HuH-7.5 (cell line): ENCODE measurements at regions not wholly inside any gene's neighbourhood (a gene's known extent, or its start where the extent isn't known, plus 50 kb on each side); places are given as distances from the start of the nearest gene placed in this dataset.

Experiments
- DNase-seq: peaks from one replicate; pipeline ENCODE4 v3.0.0; 2011; ENCODE audit warnings: low spot score

DNA sequence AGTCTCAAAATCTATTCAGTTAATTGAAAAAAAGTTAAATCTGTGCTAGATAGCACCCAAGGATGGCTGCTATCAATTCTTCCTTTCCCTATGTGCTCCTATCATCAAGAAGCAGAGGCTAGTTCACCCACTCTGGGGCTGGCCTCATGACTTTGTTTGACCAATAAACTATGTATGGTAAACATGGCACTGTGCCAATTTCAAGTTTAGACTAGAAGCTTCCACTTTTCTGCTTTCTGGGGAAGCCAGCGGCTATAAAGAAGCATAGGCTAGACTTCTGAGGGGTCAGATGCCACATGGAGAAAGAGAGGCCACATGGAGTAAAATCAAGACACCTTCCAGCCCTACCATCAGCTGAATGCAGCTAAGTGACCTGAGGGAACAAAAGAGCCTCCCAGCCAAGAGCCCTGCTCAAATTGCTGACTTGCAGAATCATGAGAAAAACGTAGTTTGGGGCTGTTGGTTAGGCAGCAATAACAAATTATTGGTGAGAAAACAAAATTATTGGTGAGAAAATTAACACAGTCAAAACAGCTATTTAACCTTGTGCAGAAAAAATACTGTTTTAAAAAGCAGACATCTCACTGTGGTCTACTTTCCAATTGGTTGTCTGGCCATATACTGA, 86.5 kb upstream of the SLC14A2 start:
- DNase-seq: no peak

DNA sequence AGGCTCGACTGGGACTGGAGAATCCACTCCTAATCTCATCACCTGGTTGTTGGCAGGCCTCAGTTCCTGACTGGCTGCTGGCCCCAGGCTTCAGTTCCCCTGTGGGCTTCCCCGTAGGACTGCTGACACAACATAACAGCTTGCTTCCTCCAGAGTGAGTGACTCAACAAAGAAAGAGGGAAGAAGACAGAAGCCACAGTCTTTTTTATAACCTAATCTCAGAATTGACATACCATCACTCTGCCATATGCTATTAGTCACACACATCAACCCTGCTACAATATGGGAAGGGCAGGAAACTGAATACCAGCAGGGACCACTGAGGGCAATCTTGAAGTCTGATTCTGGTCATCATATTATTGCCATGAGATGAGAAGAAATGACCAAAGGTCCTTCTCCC, 76.8 kb upstream of the SLC14A2 start:
- no peak for DNase-seq

GRCh38 chr18:45539491-45539891, 75.8 kb upstream of the SLC14A2 start:
- DNase-seq: no peak

DNA sequence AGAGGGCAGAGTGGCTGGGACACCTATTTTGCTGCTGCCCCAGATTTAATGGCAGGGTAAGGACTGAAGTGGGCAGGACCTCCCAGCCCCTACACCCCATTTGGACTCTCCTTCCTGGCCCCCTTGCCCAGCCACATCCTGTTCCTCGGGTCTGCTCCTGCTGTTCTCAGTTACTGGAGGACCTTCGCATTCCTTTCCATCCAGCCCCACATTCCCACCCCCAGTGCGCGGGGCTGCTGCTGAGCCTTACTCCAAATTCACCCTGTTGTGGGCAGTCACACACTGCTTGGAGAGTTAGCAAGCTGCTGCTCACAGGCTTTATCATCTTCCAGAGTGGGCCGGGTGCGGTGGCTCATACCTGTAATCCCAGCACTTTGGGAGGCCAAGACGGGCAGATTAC, 75.2 kb upstream of the SLC14A2 start:
- no peak for DNase-seq

DNA sequence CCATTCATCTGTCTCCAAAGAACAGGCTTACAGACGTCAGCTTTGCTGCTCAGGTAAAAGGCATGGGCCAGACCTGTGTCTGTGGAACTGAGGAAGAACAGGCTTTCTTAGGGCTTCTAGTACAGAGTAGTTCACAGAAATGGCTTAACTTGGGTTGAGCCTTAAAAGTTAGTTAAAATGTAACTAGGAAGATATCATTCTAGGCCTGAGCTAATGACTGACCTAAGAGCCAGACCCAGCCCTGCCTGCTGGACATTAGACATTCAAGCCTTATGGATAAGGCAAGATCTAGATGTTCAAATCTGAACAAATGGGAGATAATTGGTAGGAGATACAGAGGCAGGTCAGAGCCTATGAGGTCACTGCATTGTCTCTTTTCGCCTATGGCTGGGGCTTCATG, 73.9 kb upstream of the SLC14A2 start:
- peak; percentile 8 for DNase-seq

DNA sequence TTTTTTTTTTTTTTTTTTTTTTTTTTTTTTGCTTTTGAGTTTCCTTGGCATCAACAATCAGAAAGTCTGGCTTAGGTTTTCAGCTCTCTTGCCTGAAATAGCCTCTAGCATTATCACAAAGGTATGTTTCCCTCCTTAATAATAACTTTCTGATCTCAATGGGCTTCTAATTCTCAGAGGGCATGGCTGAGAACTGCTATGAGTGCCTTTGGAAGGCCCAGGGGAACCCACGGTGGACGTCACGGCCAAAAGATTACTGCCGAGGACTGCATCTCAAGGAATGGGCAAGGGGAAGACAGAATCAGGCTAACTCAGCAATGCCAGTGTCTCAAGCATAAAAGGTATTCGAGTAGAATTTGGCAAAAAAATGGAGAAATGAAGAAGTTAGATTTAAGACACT, 73.2 kb upstream of the SLC14A2 start:
- no peak for DNase-seq

DNA sequence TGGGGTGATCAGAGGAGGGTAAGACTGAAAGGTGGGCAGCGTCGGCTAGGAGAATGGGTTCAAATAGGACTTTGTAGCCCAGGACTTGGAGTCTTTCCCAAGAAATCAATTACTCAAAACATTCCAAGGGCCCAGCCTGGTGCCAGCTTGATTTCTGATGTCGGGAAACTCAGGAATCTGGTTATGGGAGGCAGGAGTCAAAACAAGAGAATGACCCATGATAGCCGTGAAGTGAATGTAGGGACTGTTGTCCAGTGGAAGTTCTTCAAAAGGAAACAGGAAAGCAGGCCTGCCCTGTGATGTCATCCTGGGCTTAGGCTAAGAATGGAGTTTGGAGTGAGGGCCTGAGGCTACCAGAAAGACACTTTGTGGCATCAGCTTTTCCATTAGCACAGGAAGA, 67.4 kb upstream of the SLC14A2 start:
- no peak for DNase-seq

DNA sequence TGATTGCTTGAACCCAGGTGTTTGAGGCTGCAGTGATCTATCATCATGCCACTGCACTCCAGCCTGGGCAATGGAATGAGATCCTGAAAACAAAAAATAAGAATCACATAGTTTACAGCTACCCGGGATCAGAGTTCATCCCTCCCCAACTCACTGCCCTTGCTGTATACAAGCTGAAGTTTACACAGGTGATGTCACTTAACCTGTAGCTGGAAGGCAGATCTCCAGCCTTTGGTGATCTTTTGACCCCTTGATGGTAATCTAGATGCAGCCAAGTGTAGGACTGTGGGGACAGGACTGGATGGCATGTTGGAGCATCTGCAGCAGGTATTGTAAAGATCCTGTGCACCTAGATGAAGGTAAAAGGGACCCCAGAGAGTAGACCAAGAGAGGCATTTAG, 66.7 kb upstream of the SLC14A2 start:
- DNase-seq: peak; percentile 42

- DNase-seq: no peak
These were observed 66.0 kb upstream of the SLC14A2 start for GRCh38 chr18:45549290-45549689.

DNA sequence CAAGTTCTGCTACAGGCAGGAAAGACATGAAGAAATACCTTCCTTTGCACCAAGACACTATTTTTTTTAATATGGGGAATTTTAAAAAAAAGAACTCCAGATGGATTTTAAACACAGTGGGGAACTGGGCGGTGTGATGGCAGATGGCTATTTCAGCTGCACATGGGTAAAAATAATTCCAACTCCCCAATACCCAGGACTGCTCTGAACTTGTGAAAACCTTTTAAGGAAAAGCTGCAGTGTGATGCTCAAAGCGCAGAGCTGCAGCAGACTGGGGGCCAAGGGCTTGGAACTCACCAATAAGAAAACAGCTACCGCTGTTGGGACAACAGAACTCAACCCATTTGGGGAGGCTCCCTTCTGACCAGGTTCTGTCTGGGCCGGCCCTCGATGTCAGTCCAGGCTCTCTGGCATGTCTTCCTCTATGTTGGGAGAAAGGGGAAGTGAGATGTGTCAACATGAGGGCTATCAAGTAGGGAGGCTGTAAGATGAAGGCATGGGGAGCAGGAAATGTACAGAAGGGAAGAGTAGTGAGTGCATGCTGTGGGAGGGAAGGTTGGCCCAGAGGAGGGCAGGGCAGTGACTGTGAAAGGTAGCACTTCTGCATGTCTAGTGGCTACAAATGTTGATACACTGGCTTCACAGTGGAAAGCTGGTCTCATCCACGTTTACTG, 64.0 kb upstream of the SLC14A2 start:
- no peak for DNase-seq

DNA sequence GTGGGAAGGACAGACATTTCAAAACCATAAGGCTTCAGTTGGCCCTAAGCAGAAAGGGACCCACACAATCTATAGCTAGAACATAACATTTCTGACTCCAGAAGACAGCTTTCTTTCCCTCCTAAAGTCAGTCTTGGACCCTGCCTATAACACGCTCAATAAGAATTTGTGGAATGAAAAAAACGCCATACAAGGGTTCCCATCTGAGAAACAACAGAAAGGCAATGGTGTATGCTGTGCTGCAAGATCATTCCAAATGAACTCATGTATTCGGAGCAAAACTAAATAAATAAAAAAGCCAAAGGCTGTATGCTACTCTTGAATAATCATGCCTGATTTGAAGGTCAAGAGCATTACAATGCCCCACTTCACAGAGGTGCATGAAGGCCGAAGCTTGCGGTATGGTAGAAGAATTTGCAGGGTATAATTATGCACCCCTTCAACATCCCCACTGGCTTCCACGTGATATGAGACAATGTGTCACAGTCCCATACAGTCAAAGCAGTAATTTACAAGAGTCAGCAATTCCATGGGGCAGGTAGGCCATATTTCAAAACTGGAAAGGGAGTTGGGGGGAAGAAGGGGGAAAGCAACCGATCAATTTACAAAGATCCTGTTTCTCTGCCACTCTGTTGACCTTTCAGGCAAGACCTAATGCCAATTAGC, 61.4 kb upstream of the SLC14A2 start:
- no peak for DNase-seq

GRCh38 chr18:45554389-45554737, 60.9 kb upstream of the SLC14A2 start:
- DNase-seq: no peak

DNA sequence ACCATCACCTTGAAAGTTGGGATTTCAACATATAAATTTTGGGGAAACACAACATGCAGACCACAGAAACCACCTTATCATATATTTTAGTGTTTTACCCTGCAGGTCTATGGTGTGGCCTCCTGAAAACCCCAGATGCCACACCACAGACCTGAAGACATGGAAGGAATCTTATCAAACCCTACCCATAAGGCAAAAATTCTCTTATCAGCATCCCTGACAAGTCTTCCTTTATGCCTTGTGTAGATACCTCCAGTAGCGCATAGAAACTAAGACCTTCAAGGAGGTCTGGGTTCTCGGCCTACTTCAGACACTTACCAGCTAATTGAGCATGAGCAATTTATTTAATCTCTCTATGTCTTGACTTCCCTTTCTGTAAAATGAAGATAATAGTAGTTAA, 59.1 kb upstream of the SLC14A2 start:
- DNase-seq: no peak

DNA sequence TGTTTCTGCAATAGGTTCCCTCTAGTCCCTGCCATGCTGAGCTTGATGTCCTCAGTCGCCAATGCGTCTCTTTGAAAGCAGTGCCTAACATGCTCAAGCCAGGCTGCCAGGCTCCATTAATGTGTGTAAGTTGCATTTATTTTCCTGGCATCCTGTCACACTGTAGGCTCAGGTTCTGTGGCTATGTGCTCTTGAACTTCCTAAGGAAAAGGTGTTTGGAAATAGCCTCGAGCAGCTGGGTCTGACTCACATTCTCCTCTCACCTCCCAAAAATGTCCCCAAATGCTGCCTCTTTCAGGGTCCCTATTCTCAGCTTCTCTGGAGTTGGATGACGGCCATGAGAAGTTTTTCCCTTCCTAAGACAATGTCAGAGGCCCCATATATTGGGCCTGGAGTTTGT, 58.0 kb upstream of the SLC14A2 start:
- no peak for DNase-seq

DNA sequence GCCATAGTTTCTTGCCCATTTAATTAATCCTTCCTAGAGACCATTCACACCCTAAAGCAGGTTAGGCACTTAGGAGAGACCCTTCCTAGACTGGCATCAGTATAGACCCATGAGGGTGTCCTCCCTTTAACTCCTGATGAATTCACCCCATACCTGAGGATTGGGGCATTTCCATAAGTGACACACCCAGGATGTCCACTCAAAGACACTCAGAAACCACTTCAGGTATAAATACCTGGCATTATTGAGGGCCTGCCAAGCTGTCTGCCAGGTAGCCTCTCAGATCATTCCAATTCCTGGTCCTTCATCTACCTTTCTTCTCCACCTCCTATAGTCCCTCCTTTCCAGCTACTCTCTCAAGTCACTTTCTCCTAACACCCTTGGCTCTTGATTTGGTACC, 57.5 kb upstream of the SLC14A2 start:
- DNase-seq: no peak

DNA sequence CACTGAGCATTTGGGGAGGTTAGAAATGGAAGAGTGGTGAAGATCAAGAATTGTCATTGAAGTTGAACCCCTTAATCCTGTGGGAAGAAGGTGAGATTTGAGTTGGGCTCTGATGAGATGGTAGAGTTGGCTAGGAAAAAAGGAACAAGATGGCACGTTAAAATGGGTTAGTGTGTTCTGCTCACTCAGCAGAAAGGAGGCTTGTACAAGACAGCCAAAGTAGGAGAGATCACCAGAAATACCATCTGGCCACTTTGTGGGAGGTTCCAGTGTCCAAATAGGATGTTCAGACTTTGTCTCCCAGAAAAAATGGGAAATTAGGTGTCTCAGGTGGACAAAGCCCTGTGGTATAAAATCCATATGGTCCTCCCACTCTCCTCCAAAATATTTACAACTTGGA, 56.0 kb upstream of the SLC14A2 start:
- no peak for DNase-seq

- no peak for DNase-seq
These were observed 54.4 kb upstream of the SLC14A2 start for GRCh38 chr18:45560870-45561269.

DNA sequence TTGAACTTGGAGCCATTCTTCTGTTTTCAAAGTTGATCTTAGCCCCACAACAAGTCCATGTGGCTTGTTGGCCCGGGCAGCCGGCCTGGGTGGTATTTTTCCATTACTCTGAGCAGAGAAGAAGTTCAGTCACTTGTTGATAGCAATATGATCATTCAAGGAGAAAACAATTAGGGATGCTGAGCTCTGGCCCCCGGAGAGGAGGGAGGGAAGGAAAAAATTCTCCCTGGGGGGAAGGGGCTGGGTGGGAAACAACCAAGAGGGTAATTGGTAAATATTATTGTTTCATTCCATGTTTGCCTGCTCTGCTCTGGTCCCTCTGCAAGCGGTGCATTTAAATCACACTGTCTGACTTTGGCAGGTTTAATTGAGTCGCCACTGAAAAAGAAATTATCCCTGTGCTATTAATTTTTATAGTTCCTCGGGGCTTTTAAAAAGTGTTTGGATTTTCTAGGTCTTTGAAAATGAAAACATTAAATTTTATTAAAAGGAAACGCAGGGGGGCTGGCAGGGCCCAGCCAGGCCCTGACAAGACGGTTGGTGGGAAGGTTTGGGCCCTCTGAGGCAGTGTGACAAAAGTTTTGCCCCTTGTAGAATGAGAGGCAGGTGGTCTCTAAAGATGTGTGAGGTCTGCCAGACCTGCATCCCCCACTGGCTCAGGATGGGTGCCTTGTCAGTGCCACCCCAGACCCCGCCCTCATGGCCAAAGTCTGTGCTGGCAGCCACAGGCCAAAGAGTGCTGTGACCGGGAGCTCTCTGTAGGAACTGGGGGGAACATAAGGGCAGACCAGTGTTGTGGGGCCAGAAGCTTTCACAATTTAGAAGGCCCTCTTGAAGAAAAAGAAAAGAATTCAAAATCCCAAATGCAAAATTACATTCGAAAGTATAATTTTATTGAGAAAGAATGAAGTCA, 52.5 kb upstream of the SLC14A2 start:
- no peak for DNase-seq

GRCh38 chr18:45565280-45565970, 49.9 kb upstream of the SLC14A2 start:
- no peak for DNase-seq
